ENCODE measurements at regions not wholly inside any gene's neighbourhood (a gene's known extent, or its start where the extent isn't known, plus 50 kb on each side); places are given as distances from the start of the nearest gene placed in this dataset.

GRCh38 chr1:207230441-207230840 lies 91.0 kb upstream of the CD55 start:
- ChIA-PET CTCF (interaction anchor here (0.7 kb wide), 2 partner anchors 152 to 269 kb away, joined by 3 to 5 read pairs; no protein-coding TSS in a partner anchor), POLR2A (no interaction called here)
- H3K36me3 ChIP-seq (ENCODE audit: control insufficient read depth in 2 of 2, insufficient read depth in 1 of 2, low read length in 2 of 2), result no peaks in the 10 kb centered on the region
- no peak overlapping the region for H3K4me3 ChIP-seq (ENCODE audit: low read depth, low read length)
- no peaks in the 10 kb centered on the region for H3K4me1 ChIP-seq (ENCODE audit: control insufficient read depth, insufficient read depth, low read length)
- no peaks in the 10 kb centered on the region for H3K9me3 ChIP-seq (ENCODE audit: control insufficient read depth, insufficient read depth, low read depth, low read length)
- no peak overlapping the region for H3K27ac ChIP-seq (ENCODE audit: extremely low read depth, low read depth, low read length)
- TF ChIP-seq ZFP3 (tag by site-specific recombination; IDR thresholded peaks at IDR 0.05; ENCODE audit: low read depth), result no peak
- TF ChIP-seq ZNF202 (tag by site-specific recombination; IDR thresholded peaks at IDR 0.05; ENCODE audit: borderline replicate concordance), result no peak
- no peak for TF ChIP-seq ZBTB44 (tag by site-specific recombination; IDR thresholded peaks at IDR 0.05)
- TF ChIP-seq ZNF664 (tag by site-specific recombination; IDR thresholded peaks at IDR 0.05), result no peak
- TF ChIP-seq GFI1B (tag by site-specific recombination; IDR thresholded peaks at IDR 0.05), result no peak
- TF ChIP-seq TSHZ1 (tag by site-specific recombination; IDR thresholded peaks at IDR 0.05; ENCODE audit: borderline replicate concordance), result no peak

- TF ChIP-seq ZNF514 (tag by site-specific recombination; IDR thresholded peaks at IDR 0.05) (no peak), ZNF221 (tag by site-specific recombination; IDR thresholded peaks at IDR 0.05; ENCODE audit: borderline replicate concordance) (no peak), ZBTB48 (tag by site-specific recombination; IDR thresholded peaks at IDR 0.05) (no peak), ZNF549 (tag by site-specific recombination; IDR thresholded peaks at IDR 0.05) (no peak), ZBTB44 (tag by site-specific recombination; IDR thresholded peaks at IDR 0.05) (no peak), ZNF37A (tag by site-specific recombination; IDR thresholded peaks at IDR 0.05) (no peak), YY2 (tag by site-specific recombination; IDR thresholded peaks at IDR 0.05) (no peak), ZNF629 (tag by site-specific recombination; IDR thresholded peaks at IDR 0.05) (no peak), ZBTB11 (tag by site-specific recombination; conservative IDR thresholded peaks at IDR 0.05; ENCODE audit: low read depth) (no peak), ZBTB1 (tag by site-specific recombination; IDR thresholded peaks at IDR 0.05) (no peak), ZNF792 (tag by site-specific recombination; IDR thresholded peaks at IDR 0.05) (no peak), YY1 (tag by site-specific recombination; IDR thresholded peaks at IDR 0.05) (no peak), ELK4 (IDR thresholded peaks at IDR 0.05; ENCODE audit: borderline replicate concordance, low read depth, low read length) (no peak), ZBTB7A (tag by site-specific recombination; IDR thresholded peaks at IDR 0.05; ENCODE audit: low read depth) (no peak), PBX3 (CRISPR knock-in tag; IDR thresholded peaks at IDR 0.05) (no peak), ZNF174 (tag by site-specific recombination; IDR thresholded peaks at IDR 0.05) (no peak), KLF1 (tag by site-specific recombination; IDR thresholded peaks at IDR 0.05) (no peak), ZNF623 (tag by site-specific recombination; IDR thresholded peaks at IDR 0.05) (no peak)
- CTCF ChIA-PET, result interaction anchor here (0.7 kb wide), 1 partner anchor 229 kb away, joined by 3 read pairs; no protein-coding TSS in a partner anchor
- POLR2A ChIA-PET, result no interaction called here
- Histone ChIP-seq H3K4me3 (ENCODE audit: low read depth, low read length) (no peak overlapping the region), H3K9me3 (ENCODE audit: control insufficient read depth, insufficient read depth, low read depth, low read length) (no peaks in the 10 kb centered on the region), H3K27ac (ENCODE audit: extremely low read depth, low read depth, low read length) (no peak overlapping the region), H3K36me3 (ENCODE audit: control insufficient read depth in 2 of 2, insufficient read depth in 1 of 2, low read length in 2 of 2) (no peaks in the 10 kb centered on the region), H3K4me1 (ENCODE audit: control insufficient read depth, insufficient read depth, low read length) (no peaks in the 10 kb centered on the region)
These were observed 86.8 kb upstream of the CD55 start for GRCh38 chr1:207234690-207235089.
